Fibroblast of peridontal ligament (primary cell): ENCODE measurements at regions not wholly inside any gene's neighbourhood (a gene's known extent, or its start where the extent isn't known, plus 50 kb on each side); places are given as distances from the start of the nearest gene placed in this dataset.

Source experiments
- DNase-seq: peaks from one replicate; pipeline ENCODE4 v3.0.0-alpha.2; 2010; ENCODE audit errors: extremely low read depth

- DNase-seq, result no peak
Observed at GRCh38 chrX:128335671-128336070, 283.5 kb upstream of the ACTRT1 start.

GRCh38 chrX:128334821-128335220 lies 282.6 kb upstream of the ACTRT1 start:
- no peak for DNase-seq

GRCh38 chrX:128310912-128311311 lies 258.7 kb upstream of the ACTRT1 start:
- no peak for DNase-seq

GRCh38 chrX:128309311-128309710 lies 257.1 kb upstream of the ACTRT1 start:
- DNase-seq, result no peak

- no peak for DNase-seq
Observed at GRCh38 chrX:128294198-128294597, 242.0 kb upstream of the ACTRT1 start.

- no peak for DNase-seq
Observed at GRCh38 chrX:128287693-128288092, 235.5 kb upstream of the ACTRT1 start.

GRCh38 chrX:128250621-128251020 lies 198.4 kb upstream of the ACTRT1 start:
- no peak for DNase-seq

GRCh38 chrX:128216364-128216763 lies 164.2 kb upstream of the ACTRT1 start:
- DNase-seq, result no peak

GRCh38 chrX:128165884-128166408 lies 113.7 kb upstream of the ACTRT1 start:
- no peak for DNase-seq

GRCh38 chrX:128156204-128156603 lies 104.0 kb upstream of the ACTRT1 start:
- no peak for DNase-seq

GRCh38 chrX:128142745-128143144 lies 90.5 kb upstream of the ACTRT1 start:
- DNase-seq, result no peak

GRCh38 chrX:128106630-128107029 lies 54.4 kb upstream of the ACTRT1 start:
- DNase-seq, result no peak

GRCh38 chrX:128105659-128106058 lies 53.5 kb upstream of the ACTRT1 start:
- DNase-seq, result no peak
